T-cell (primary cell): ENCODE measurements at regions not wholly inside any gene's neighbourhood (a gene's known extent, or its start where the extent isn't known, plus 50 kb on each side); places are given as distances from the start of the nearest gene placed in this dataset.

Experiments used
- ATAC-seq, 4 experiments: fragments of 200-7000 bp in 3 of 4; fragments of 150-1000 bp in 1 of 4; cut with Tn5 transposase; replicated peaks in 1 of 4; 1 replicate in 3 of 4; 2 replicates in 1 of 4; pipeline ENCODE4 v1.10.0; 2021; ENCODE audit warnings: moderate library complexity in 3 of 4, mild to moderate bottlenecking in 2 of 4, moderate number of reproducible peaks in 1 of 4
- CTCF ChIA-PET, 2 donors: fragments of 300-600 bp; sonication (Branson Sonifier 250); formaldehyde crosslinking; loops; one replicate each; lab custom pipeline; 2022; ENCODE audit warnings: antibody characterized with exemption in 2 of 2; lab: Charles Lee
- POLR2A ChIA-PET, 2 donors: fragments of 300-600 bp; sonication (Branson Sonifier 250); formaldehyde crosslinking; loops; one replicate each; lab custom pipeline; 2022; ENCODE audit warnings: antibody characterized with exemption in 2 of 2; lab: Charles Lee
- DNase-seq, 35 experiments: peaks; one replicate each; pipeline versions ENCODE4 v3.0.0 to v3.0.0-alpha.2; 2013 to 2023
- H3K27ac ChIP-seq: one replicate; pipeline ENCODE4 v1.5.1; 2013; ENCODE audit warnings: low read length
- H3K27me3 ChIP-seq, 2 experiments: replicated peaks in 1 of 2; 1 replicate in 1 of 2; 2 replicates in 1 of 2; pipeline versions ENCODE4 v1.6.1 to v1.7.0; 2013; ENCODE audit warnings: low read length in 1 of 2, mixed read lengths in 1 of 2; ENCODE audit not compliant: control insufficient read depth in 2 of 2, insufficient read depth in 2 of 2; ENCODE audit errors: extremely low read depth in 1 of 2
- H3K36me3 ChIP-seq, 2 donors: 1 replicate in 1 of 2; 2 replicates in 1 of 2; pipeline versions ENCODE4 v1.6.1 to v1.7.0; 2013; ENCODE audit warnings: low read length in 1 of 2; ENCODE audit not compliant: control insufficient read depth in 2 of 2, insufficient read depth in 1 of 2; ENCODE audit errors: extremely low read depth in 1 of 2
- H3K4me1 ChIP-seq, 2 experiments: 1 replicate in 1 of 2; 2 replicates in 1 of 2; pipeline versions ENCODE4 v1.6.1 to v1.7.0; 2013; ENCODE audit warnings: low read length in 2 of 2, mixed read lengths in 1 of 2; ENCODE audit not compliant: insufficient read depth in 2 of 2, control insufficient read depth in 1 of 2; ENCODE audit errors: extremely low read depth in 1 of 2
- H3K4me3 ChIP-seq, 2 donors: 1 replicate in 1 of 2; 2 replicates in 1 of 2; pipeline versions ENCODE4 v1.5.1 to v1.7.0; 2013; ENCODE audit warnings: mild to moderate bottlenecking in 2 of 2, low read length in 1 of 2, moderate library complexity in 1 of 2; ENCODE audit not compliant: control insufficient read depth in 1 of 2; ENCODE audit errors: extremely low read depth in 1 of 2
- H3K9me3 ChIP-seq: 2 replicates; pipeline ENCODE4 v1.7.0; 2013
- H3K27ac Mint-ChIP-seq, 2 donors: one replicate each; pipeline ENCODE4 v1.8.0; 2020 to 2021; ENCODE audit warnings: mild to moderate bottlenecking in 2 of 2, mixed read lengths in 2 of 2
- H3K27me3 Mint-ChIP-seq, 2 donors: one replicate each; pipeline ENCODE4 v1.8.0; 2021 to 2022; ENCODE audit warnings: mixed read lengths in 2 of 2
- H3K36me3 Mint-ChIP-seq: one replicate; pipeline ENCODE4 v1.8.0; 2021; ENCODE audit warnings: mixed read lengths
- H3K4me1 Mint-ChIP-seq, 3 donors: one replicate each; pipeline ENCODE4 v1.8.0; 2020 to 2022; ENCODE audit warnings: mixed read lengths in 3 of 3, mild to moderate bottlenecking in 1 of 3
- H3K4me3 Mint-ChIP-seq, 3 donors: one replicate each; pipeline ENCODE4 v1.8.0; 2020 to 2022; ENCODE audit warnings: mild to moderate bottlenecking in 3 of 3, mixed read lengths in 3 of 3, moderate library complexity in 3 of 3
- H3K9me3 Mint-ChIP-seq, 3 donors: one replicate each; pipeline ENCODE4 v1.8.0; 2020 to 2022; ENCODE audit warnings: mixed read lengths in 3 of 3
- WGBS: methylation state at CpG from one replicate; pipeline ENCODE4 v1.1.5; 2013; ENCODE audit warnings: missing lambda C conversion rate; ENCODE audit not compliant: insufficient coverage; 5-methylcytosine and 5-hydroxymethylcytosine counted together

- ChIA-PET POLR2A (no interaction called here), CTCF (no interaction called here)
- Mint-ChIP-seq H3K4me3 (no peak overlapping the region), H3K36me3 (no peaks in the 10 kb centered on the region), H3K9me3 (peaks cover 13 to 21% (median 18%) of the 10 kb centered on the region in 3 donors), H3K27me3 (no peaks in the 10 kb centered on the region), H3K4me1 (no peaks in the 10 kb centered on the region), H3K27ac (no peak overlapping the region)
- H3K9me3 ChIP-seq = no peaks in the 10 kb centered on the region
- no CpG with 5 or more reads among the region's 2 CpGs for WGBS
- H3K27ac ChIP-seq = no peak overlapping the region
- ATAC-seq (no peak), DNase-seq (no peak)
- H3K4me1 ChIP-seq = no peaks in the 10 kb centered on the region
- no peaks in the 10 kb centered on the region for H3K27me3 ChIP-seq
- H3K36me3 ChIP-seq = no peaks in the 10 kb centered on the region
- H3K4me3 ChIP-seq = no peak overlapping the region
These were observed 317.2 kb upstream of the ID4 start for GRCh38 chr6:19519941-19520340.

DNA sequence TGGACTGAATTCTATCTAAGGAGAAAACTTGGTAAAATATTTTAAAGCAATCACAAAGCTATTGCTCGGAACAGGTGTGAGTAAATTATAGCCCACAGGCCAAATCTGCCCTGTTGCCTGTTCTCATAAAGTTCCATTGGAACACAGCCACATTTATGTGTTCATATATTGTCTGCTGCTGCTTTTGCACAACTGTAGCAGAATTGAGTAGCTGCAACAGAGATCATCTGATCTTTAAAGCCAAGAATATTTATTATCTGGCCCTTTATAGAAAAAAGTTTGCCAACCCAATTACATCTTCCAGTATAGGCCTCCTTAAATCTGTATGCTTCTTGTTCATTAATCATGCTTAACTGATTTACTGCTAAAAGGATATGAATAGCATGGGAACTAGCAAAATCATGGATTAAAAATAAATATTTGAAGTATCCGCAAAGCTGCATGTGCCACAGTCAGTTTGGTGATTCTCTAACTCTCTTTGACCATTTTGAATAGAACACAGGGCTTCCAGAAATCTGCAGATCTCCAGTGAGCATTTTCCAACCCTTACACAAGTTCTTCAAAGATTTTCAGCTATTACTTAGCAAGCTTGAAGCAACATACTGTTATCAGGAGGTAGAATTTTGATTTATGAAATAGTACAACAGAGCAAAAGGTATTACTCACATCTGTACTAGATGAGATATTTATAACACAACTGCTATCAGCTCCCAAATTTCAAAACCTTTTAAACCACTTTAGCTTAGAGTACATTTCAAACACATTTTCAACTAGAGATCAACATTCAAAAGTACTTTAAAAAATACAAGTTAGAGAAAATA is 312.6 kb upstream of the ID4 start:
- no peak for DNase-seq

GRCh38 chr6:19525673-19526072 is 311.5 kb upstream of the ID4 start:
- Mint-ChIP-seq H3K27me3 (no peaks in the 10 kb centered on the region), H3K27ac (no peak overlapping the region), H3K9me3 (peaks cover 4 to 6% (median 4%) of the 10 kb centered on the region in 3 donors), H3K4me3 (no peak overlapping the region), H3K4me1 (no peaks in the 10 kb centered on the region), H3K36me3 (no peaks in the 10 kb centered on the region)
- no peaks in the 10 kb centered on the region for H3K4me1 ChIP-seq
- no peak overlapping the region for H3K27ac ChIP-seq
- ATAC-seq (no peak), DNase-seq (no peak)
- ChIA-PET POLR2A (no interaction called here), CTCF (no interaction called here)
- H3K27me3 ChIP-seq = no peaks in the 10 kb centered on the region
- H3K4me3 ChIP-seq = no peak overlapping the region
- no CpG with 5 or more reads among the region's 3 CpGs for WGBS
- H3K36me3 ChIP-seq = no peaks in the 10 kb centered on the region
- H3K9me3 ChIP-seq = no peaks in the 10 kb centered on the region

More for the DNA sequence above, 312.6 kb upstream of the ID4 start:
- Mint-ChIP-seq H3K27me3 (no peaks in the 10 kb centered on the region), H3K4me1 (no peaks in the 10 kb centered on the region), H3K27ac (no peak overlapping the region), H3K36me3 (no peaks in the 10 kb centered on the region), H3K4me3 (no peak overlapping the region), H3K9me3 (peaks cover 6 to 7% (median 7%) of the 10 kb centered on the region in 3 donors)
- POLR2A ChIA-PET = no interaction called here
- H3K4me3 ChIP-seq = no peak overlapping the region
- no CpG with 5 or more reads among the region's 2 CpGs for WGBS
- CTCF ChIA-PET = interaction anchor here in 1 of 2 donors (0.5 kb wide), 1 partner anchor 1683 kb away, joined by 6 read pairs; no protein-coding TSS in a partner anchor
- H3K27ac ChIP-seq = no peak overlapping the region
- H3K4me1 ChIP-seq = no peaks in the 10 kb centered on the region
- no peaks in the 10 kb centered on the region for H3K27me3 ChIP-seq
- ATAC-seq = no peak
- no peaks in the 10 kb centered on the region for H3K36me3 ChIP-seq
- H3K9me3 ChIP-seq = no peaks in the 10 kb centered on the region

GRCh38 chr6:19530188-19530587 is 307.0 kb upstream of the ID4 start:
- Histone ChIP-seq H3K4me3 (no peak overlapping the region), H3K9me3 (no peaks in the 10 kb centered on the region), H3K36me3 (no peaks in the 10 kb centered on the region), H3K27ac (no peak overlapping the region), H3K4me1 (no peaks in the 10 kb centered on the region), H3K27me3 (no peaks in the 10 kb centered on the region)
- H3K9me3 Mint-ChIP-seq = peaks cover 0 to 12% (median 4%) of the 10 kb centered on the region in 3 donors
- no peaks in the 10 kb centered on the region for H3K27me3 Mint-ChIP-seq
- ChIA-PET CTCF (no interaction called here), POLR2A (no interaction called here)
- no peaks in the 10 kb centered on the region for H3K36me3 Mint-ChIP-seq
- no peak for DNase-seq
- H3K27ac Mint-ChIP-seq = no peak overlapping the region
- H3K4me1 Mint-ChIP-seq = no peaks in the 10 kb centered on the region
- no peak overlapping the region for H3K4me3 Mint-ChIP-seq
- WGBS = no CpG with 5 or more reads among the region's 1 CpG
- no peak for ATAC-seq

- Histone ChIP-seq H3K36me3 (no peaks in the 10 kb centered on the region), H3K27ac (no peak overlapping the region), H3K4me1 (no peaks in the 10 kb centered on the region), H3K27me3 (no peaks in the 10 kb centered on the region), H3K4me3 (no peak overlapping the region), H3K9me3 (no peaks in the 10 kb centered on the region)
- no peak for DNase-seq
- no peak overlapping the region for H3K27ac Mint-ChIP-seq
- no CpG with 5 or more reads among the region's 2 CpGs for WGBS
- H3K4me3 Mint-ChIP-seq = no peak overlapping the region
- H3K4me1 Mint-ChIP-seq = no peaks in the 10 kb centered on the region
- ChIA-PET POLR2A (no interaction called here), CTCF (no interaction called here)
- H3K36me3 Mint-ChIP-seq = no peaks in the 10 kb centered on the region
- ATAC-seq = no peak
- H3K9me3 Mint-ChIP-seq = peaks cover 3 to 24% (median 12%) of the 10 kb centered on the region in 3 donors
- H3K27me3 Mint-ChIP-seq = no peaks in the 10 kb centered on the region
These were observed 301.8 kb upstream of the ID4 start for GRCh38 chr6:19535351-19535750.

DNA sequence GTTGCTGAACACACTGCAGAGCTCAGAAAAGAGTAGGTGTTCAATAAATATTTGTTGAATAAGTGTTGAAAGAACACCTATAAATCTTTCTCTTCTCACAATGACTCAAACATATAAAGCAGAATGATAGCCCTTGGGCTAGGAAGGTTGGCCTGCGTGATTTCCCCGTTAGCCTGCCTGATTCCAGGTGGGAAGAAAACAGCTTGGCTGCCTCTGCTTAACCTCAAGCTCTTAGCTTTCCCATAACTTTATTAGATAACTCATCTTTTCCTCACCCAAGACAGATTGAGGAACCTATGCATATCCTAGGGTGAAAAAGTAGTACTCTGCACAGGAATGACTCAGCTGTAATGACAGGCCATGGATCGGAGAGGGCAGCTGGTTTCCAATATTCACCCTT is 300.3 kb upstream of the ID4 start:
- Histone ChIP-seq H3K27me3 (no peaks in the 10 kb centered on the region), H3K4me1 (no peaks in the 10 kb centered on the region), H3K27ac (no peak overlapping the region), H3K4me3 (no peak overlapping the region), H3K36me3 (no peaks in the 10 kb centered on the region), H3K9me3 (no peaks in the 10 kb centered on the region)
- Mint-ChIP-seq H3K9me3 (peaks cover 3 to 16% (median 15%) of the 10 kb centered on the region in 3 donors), H3K27ac (no peak overlapping the region), H3K4me3 (no peak overlapping the region), H3K36me3 (no peaks in the 10 kb centered on the region), H3K4me1 (no peaks in the 10 kb centered on the region), H3K27me3 (no peaks in the 10 kb centered on the region)
- WGBS = no CpG with 5 or more reads among the region's 3 CpGs
- DNase-seq (no peak), ATAC-seq (no peak)
- POLR2A ChIA-PET = no interaction called here
- CTCF ChIA-PET = no interaction called here
